Urothelium cell line (cell line): ENCODE measurements at regions not wholly inside any gene's neighbourhood (a gene's known extent, or its start where the extent isn't known, plus 50 kb on each side); places are given as distances from the start of the nearest gene placed in this dataset.

ENCODE experiments used
- DNase-seq: peaks from one replicate; pipeline ENCODE4 v3.0.0; 2011; ENCODE audit warnings: low spot score, mixed read lengths
- FAIRE-seq: peaks from 2 replicates; lab custom pipeline; 2011; peaks lifted over from hg19 to GRCh38; lab: Jason Lieb, UNC

DNA sequence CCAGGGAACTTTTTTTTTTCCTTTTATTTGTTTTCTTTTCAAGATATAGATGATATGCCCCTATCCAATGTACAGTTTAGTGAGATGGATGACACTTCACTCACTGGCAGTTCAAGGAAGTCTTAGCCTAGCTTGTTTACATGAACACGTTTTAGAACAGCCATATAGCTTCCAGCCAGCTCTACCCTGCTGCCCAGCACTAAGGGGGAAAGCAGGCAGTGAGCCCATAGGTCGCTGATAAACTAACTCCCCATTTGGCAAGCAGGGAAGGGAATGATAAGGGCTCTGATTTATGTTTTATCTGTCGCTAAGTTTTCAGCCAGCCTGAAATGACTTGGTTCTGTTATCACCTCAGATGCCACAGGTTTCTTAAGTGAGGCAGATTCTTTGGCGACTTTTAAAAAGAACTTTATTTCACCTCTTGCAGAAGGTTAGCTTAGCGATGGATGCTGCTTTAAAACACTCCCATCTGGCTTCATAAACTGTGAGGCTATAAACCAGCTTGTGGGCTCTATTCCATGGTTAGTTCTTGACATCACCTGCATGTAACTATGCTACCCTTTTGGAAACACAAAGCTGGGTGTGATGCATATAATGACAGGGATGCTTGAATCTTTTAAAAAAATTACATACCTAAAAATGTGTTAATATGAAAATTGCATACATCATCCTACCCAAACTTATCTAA, 348.4 kb downstream of the FBXO8 start:
- no peak for FAIRE-seq
- DNase-seq = no peak

DNA sequence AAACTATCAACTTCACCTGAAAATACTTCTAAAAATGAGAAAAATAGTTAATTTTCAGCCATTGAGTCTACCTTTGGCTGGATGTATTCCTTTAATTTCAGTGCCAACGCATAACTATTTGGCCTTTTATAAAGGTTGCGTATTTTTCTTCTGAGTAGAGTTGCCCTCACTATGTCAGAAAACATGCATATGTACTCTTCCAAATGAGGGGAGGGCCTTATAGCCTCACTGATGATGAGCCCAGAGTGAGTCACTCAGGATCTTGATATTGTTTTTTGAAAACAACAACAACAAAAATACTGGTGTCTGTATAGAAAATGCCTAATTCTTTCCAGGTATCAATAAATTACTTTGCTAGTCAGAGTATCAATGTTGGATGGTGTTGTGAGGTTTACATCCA, 349.3 kb downstream of the FBXO8 start:
- FAIRE-seq (no peak), DNase-seq (no peak)

DNA sequence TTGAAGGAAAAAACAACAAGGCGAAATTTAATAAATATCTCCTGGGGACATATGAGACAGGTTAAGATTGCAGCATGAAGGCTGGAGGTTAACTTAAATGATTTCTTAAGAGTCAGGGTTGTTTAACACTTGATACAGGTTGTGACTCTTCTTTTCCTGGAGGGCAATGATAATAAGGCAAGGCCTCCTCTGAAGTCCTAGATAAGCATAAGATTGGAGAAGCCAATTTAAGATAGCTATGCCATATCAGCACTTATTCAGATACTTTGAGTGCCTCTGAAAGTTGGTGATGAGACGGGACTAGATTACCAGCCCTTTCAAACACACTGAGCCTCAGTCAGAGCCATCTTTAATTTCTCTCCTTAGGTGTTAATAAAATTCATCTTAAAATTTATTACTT, 350.8 kb downstream of the FBXO8 start:
- no peak for DNase-seq
- FAIRE-seq = no peak

DNA sequence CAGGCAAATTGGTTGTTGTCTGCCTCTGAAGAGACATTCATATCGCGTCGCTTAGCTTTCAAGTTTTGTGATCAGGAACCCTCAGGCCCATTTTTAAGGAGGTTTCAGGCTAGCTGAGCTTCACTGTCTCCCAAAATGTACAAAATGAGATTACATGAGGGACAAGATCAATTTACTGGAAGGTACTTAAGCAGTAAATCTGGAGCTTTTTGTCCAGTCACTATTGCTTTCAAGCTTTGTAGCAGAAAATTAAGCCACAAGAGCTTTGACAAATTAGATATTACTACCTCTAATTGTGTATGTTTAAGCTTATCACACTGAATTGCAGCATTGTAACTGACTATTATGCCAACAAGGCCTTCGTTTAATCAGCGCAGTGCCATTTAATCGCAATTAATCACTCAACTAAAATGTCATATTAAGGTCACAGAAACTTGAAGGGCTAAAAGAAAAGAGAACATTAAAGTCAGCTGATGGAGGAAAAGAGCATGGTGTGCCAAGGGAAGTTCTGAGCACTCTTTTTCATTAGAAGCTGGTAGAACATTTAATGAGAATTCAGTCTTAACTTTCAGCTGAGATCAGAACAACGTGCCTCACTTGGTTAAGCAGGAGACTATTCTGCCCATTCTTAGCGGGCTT, 353.0 kb downstream of the FBXO8 start:
- DNase-seq (no peak), FAIRE-seq (no peak)

DNA sequence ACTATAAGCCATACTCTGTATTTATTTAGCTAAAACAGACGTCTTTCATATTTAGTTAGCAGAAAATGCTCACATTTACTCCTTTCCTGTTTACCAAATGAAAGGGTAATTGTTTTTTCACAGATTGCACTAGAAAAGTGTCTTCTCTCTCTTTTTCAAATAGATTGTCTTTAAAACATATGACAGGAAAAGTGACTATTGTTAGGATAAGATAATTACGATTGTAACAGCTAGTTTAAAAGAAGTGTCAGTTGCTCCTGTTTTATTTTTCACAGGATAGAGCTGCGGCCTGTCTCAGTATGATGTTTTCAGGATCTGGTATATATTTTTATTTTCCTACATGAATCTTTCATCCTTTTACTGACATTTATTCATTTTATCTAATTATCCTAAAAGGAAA, 353.5 kb downstream of the FBXO8 start:
- no peak for FAIRE-seq
- DNase-seq = no peak

DNA sequence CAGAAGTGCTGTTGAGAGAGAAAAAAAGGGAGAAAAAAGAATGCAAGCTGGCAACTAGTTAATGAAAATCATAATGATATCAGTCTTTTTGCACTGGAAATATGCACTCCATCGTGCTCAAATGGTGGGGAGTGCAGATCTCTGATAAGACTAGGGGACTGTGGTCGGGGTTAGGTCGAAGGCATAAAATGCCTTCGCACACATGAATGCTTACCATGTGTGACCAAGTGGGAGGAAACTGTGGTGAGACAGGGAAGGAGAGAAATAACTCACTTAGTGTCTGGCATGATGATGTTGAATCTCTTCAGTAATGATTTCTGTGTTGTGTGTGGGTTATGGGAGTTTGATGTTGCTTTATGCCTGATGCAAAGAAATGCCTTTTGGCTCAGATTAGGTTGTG, 358.9 kb downstream of the FBXO8 start:
- DNase-seq (no peak), FAIRE-seq (no peak)

DNA sequence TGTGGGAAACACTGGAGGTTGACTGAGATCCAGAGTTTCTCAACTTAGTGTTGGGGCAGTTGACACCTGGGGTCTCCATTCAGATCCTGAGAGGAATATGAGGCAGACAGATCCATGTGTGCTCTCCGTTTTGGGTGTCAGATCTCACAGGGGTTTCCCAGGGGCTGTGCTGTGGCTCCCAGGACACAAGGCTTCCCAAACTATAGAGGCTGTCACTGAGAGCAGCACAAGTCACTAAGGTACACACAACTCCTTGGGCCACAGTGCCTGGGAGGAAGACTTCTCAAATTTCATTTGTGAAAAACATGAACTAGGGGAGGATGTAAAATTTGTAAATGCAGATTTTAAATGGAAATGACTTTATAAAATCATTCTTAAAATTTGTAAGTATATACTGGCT, 363.6 kb downstream of the FBXO8 start:
- no peak for FAIRE-seq
- DNase-seq = no peak

DNA sequence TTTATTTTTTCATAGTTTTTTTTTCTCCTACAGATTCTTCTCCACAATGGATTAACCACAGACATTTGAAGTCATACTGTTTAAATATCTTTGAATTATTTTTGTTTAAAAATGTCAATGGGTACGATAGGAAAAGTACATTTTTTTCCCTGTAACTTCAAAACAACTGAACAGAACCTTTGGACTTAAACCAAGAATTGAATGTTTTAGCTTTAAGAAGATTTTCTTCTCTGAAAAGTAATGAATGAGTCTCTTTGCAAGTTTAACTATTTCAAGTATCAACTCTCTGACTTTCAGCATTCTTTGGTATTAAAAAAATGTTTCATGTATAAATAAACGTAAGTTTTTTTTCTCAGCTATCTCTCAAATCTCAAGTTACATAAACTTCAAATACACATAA, 364.3 kb downstream of the FBXO8 start:
- FAIRE-seq (no peak), DNase-seq (no peak)

DNA sequence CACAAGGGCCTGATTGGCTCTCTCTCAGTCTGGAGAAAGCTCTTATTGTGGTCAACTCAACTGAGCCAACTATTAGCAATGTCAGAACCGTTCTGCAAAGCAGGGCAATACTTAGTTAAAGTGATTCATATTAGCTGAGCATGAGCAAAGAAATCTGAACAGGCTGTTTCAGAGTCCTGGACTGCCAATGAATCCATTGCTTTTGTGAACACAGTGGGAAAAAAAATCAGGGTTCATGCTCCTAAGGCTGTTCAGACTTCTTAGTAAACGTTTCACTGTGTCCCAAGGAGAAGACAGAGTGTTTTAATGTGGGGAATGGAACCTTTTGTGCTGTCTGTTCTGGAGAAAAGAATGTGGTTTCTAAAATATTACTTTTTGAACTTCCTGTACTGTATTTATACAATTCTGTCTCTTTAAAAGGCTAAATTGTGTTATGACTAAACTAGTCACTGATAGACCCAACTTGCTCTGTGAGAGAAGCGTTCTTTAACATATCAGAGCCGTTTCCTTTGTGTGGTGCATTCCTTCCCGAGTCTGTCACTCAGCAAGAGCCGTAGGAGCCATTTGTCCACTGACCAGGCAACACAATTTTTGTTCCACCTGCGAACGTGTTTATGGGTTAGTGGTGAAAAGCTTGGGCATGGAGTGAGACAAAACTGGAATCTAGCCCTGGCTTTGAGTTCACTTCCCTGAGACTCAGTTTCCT, 366.1 kb downstream of the FBXO8 start:
- DNase-seq (peak; percentile 15), FAIRE-seq (no peak)

DNA sequence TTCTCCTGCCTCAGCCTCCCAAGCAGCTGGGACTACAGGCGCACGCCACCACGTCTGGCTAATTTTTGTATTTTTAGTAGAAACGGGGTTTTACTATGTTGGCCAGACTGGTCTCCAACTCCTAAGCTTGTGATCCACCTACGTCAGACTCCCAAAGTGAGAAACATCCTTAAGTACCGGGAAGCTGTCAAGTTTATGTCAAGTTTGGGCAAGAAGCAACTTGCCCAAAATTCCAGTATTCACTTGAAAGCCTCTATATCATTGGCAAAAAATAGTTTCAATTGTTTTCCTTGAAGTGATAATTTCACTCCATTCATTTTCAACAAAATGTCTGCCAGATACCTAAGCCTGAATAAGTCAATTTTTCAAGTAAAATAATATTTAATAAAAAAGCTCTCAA, 370.0 kb downstream of the FBXO8 start:
- no peak for FAIRE-seq
- no peak for DNase-seq

DNA sequence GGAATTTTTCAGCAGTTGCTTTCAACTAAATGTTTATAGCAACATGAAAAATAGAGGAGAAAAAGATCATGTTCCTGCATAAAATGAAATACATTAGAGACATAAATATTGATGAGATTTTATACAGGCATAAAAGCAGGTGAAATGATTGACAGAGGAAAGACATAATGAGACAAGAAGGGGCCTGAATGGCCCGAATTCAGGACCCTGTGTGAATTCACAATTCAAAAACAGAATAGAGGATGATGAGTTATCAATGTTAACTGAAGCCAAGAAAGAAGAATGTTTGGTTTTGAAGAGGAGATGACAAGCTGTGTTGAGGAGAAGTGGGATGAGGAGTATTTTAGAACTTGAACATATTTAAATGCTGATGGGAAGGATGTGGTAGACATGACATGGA, 371.1 kb downstream of the FBXO8 start:
- DNase-seq (no peak), FAIRE-seq (no peak)

DNA sequence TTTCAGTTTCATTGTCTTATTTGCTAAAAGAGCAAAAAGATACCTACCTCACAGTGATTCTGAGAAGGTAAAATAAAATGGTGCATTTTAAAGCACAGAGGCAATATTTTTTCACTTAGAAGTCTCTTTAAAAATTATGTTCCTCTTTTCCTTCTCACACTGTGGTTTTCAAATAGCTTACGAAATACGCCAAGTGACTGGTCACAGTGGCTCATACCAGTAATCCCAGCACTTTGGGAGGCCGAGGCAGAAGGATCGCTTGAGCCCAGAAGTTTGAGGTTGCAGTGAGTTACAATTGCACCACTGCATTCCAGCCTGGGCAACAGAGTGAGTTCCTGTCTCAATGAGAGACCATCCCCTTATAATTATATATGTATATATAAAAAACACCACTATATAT, 372.6 kb downstream of the FBXO8 start:
- no peak for DNase-seq
- no peak for FAIRE-seq

DNA sequence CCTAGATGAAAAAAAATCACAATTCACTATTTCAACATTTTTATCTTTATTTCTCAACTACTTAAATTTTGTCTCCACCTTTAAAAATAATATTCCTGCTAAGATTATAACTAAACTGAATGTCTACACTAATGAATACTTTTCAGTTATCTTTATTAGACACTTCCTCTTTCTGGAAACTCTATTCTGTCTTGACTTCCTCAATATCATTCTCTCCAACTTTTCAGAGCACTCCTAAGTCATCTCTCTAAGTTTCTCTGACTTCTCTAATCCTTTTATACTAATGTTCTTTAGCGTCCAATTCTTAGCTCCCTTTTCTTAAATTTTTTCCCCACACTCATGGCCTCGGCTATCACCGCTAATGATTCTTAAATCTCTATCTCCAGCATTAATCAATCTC, 374.2 kb downstream of the FBXO8 start:
- no peak for DNase-seq
- no peak for FAIRE-seq

DNA sequence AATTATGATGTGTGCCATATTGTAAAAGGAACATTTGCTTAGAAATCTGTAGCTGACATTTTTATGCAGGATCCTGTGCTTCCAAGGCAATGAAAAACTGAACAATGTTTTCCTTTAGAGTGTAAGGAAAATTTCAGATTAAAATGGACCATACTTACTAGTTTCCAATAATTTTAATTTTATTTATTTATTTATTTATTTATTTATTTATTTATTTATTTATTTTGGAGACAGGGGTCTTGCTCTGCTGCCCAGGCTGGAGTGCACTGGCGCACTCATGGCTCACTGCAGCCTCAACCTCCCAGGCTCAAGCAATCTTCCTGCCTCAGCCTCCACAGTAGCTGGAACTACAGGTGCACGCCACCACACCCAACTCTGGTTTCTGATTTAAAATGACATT, 369.8 kb upstream of the HAND2 start:
- no peak for FAIRE-seq
- no peak for DNase-seq

DNA sequence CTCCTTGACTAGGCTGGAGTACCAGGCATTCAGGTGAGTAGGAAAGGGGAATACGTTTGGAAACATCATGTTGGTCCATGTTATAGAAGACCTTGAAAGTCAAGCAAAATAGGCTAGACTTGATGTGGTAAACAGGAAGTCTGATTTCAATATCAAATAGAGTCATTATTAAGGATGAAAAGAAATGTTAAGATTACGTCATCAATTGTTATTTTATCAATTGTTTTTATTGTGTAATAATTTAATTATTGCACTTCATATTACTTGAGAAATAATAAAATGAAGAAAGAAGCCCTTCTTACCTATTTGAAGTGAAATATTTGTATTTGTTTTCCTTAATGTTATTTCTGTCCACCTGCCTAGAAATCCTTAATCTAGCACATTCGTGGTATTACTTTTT, 361.0 kb upstream of the HAND2 start:
- DNase-seq = no peak
- FAIRE-seq = no peak

DNA sequence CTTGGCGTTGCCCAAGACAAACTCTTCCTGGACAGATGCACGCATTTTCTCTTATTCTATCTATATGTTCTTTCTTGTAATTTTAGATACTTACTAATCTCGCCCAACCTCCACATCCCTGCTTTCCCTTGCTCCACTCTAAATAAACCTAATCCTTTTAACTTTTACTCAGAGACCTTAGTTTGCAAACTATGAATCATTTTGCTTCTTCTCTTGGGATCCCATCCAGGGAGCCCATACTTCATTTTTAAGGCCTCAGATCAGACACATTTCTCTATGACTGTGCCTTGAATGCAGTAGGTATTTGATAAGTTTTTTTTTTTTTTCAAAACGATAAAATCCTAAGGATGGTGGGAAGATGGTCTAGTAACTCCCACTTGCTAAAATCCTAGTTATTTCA, 353.8 kb upstream of the HAND2 start:
- FAIRE-seq = no peak

DNA sequence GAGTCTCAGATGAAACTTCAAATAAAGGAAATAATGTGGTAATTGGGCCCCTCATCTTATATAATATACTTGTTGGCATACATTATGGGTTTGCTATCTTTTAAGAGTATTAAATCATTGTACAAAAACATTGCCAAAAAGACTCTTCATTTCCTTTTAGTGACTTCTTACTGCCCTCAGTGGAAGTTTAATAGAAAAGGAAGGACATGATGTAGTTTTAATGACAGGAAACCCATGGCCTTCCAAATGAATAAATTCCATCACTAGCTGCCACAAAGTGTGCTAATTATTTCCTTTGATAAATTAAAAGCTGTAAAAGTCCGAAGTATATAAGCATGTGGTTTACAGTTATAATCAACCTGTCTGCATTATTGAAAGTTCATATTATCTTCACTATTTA, 350.9 kb upstream of the HAND2 start:
- FAIRE-seq = no peak
- DNase-seq = no peak

More for the DNA sequence above, 353.8 kb upstream of the HAND2 start:
- DNase-seq = no peak

DNA sequence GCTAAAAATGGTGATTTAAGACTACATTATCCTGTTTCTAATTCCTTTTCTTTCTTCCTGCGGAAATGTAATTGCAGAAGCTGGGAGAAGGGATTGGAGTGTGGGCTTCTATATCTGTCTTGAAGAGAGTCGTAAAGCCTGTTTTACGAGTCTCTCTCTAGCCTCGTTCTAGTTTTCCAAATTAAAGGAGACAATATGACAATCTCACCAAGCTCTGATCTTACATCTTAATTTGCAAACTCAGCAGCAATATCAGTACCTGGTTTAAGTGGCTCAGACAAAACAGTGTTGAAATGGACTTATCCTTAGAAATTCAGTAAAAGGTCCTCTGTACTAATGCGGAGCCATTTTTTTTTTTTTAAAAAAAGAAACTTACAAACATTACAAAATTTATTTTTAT, 349.5 kb upstream of the HAND2 start:
- no peak for DNase-seq
- no peak for FAIRE-seq

DNA sequence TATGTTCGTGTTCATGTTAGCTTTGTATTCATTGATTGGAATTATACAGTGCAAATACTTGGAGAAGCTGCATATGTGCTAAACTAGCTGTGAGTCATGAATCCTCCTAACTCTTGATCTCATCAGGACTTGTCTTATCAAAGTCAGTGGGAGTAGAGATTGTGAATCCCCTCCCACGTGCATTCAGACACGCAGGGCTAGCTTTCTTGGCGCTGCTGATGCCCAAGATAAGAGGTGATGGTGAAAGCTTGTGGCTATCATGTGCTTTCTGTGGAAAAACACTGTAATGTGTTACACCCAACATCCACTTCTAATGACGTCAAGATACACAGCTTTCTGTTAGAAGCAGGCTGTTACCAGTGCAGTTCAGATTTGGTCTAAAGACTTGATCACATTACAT, 348.7 kb upstream of the HAND2 start:
- FAIRE-seq (no peak), DNase-seq (no peak)

DNA sequence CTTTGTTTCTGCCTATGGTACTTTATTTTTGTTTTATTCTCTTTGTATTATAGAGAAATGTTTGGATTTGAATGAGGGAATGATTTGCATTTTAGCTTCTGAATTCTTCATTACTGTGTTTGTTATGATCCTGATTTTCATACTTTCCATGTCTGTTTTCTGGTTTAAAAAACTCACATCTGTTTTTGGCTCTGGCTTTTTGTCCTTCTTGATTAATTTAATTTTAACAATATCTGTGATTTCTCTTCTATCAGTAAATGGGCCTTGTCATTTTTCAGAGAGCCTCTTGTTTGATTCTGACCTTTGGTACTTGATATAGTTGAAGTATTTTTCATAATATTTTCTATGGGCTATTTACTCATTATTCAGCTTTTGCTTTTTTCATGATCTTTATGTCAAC, 341.6 kb upstream of the HAND2 start:
- FAIRE-seq = no peak
- no peak for DNase-seq

DNA sequence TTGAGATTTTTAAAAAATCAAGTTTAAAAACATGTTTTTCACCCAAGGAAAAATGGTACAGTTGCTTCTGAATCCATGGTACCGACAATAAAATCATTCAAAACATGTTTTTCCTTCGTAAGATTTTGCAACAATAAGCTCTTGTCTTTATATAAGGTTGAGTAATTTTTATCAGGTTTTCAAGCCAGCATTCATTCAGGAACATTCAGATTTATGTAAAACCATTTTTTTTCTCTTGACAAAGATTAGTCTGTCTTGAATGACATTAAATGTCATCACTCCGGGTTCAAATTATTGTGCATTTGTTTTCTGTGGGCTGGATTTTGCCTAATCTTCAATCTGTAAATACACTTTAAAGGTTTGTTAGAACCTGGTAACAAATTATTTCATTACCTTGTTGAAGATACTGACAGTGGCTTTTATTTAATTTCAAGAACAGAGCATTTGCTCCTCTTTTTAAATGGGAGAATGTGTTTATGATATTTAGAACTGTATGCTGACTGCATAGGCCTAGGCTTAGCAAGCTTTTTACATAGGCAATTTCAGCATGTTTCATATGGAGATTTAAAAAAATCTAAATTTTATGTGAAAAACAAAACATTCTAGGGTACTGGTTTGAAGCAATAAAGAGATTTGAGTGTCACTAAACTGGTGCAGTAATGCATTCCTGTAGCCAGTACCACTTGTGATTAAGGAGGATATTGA, 336.4 kb upstream of the HAND2 start:
- no peak for FAIRE-seq
- DNase-seq = no peak

DNA sequence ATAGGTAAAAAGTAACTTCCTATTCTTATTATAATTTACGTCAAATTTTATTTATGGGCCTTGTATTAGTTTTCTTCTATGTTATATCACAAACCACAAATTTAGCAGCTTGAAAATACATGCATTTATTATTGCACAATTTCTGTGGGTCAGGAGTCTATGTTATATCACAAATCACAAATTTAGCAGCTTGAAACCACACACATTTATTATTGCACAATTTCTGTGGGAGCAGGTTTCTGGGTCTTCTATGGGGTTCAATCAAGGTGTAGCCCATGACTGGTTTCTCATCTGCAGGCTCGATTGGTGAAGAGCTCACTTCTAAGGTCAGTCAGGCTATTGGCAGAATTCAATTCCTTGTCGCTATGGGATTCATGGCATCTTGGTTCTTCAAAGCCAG, 332.7 kb upstream of the HAND2 start:
- no peak for FAIRE-seq
- DNase-seq = no peak
